ENCODE measurements at regions not wholly inside any gene's neighbourhood (a gene's known extent, or its start where the extent isn't known, plus 50 kb on each side); places are given as distances from the start of the nearest gene placed in this dataset.

DNA sequence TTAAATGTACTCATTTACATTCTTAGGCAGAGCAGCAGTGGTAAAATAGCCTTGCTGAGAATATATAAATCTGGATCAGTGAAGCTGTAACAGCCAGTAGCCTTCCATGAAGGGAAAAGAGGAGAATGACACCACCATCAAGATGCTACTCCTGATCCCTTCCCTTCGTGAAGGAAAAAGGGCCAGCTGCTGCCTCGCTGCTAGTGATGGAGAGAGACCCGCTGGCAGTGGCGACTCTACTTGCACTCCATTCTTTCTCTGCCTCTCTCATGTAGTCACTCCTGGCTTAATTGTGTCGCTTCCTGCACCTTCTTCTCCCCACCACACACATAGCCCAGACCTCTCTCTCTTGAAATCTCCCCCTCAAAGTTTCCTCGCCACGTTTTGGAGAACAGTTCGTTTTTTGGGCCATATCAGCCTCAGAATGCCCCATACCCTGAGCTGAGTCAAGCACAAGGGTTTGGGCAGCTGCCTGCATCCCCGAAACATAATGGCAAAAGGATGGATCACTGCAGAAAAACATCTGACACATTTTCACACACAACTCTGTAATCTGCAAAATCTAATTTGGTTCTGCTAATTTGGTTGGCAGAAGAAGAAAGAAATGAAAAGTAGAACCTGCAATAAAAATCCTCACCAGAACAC lies 460.3 kb upstream of the IL12A start:
- TF ChIP-seq, protein P1, sequence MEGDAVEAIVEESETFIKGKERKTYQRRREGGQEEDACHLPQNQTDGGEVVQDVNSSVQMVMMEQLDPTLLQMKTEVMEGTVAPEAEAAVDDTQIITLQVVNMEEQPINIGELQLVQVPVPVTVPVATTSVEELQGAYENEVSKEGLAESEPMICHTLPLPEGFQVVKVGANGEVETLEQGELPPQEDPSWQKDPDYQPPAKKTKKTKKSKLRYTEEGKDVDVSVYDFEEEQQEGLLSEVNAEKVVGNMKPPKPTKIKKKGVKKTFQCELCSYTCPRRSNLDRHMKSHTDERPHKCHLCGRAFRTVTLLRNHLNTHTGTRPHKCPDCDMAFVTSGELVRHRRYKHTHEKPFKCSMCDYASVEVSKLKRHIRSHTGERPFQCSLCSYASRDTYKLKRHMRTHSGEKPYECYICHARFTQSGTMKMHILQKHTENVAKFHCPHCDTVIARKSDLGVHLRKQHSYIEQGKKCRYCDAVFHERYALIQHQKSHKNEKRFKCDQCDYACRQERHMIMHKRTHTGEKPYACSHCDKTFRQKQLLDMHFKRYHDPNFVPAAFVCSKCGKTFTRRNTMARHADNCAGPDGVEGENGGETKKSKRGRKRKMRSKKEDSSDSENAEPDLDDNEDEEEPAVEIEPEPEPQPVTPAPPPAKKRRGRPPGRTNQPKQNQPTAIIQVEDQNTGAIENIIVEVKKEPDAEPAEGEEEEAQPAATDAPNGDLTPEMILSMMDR (optimal IDR thresholded peaks at IDR 0.05 in 1 of 3, IDR thresholded peaks at IDR 0.05 in 1 of 3, conservative IDR thresholded peaks at IDR 0.05 in 1 of 3; ENCODE audit: extremely low read depth in 1 of 3, insufficient read depth in 2 of 3, low read length in 3 of 3) = no peak
- TF ChIP-seq EZH2 (IDR thresholded peaks at IDR 0.05; ENCODE audit: low read length) = no peak
